CD14-positive monocyte (primary cell): ENCODE measurements at regions not wholly inside any gene's neighbourhood (a gene's known extent, or its start where the extent isn't known, plus 50 kb on each side); places are given as distances from the start of the nearest gene placed in this dataset.

Experiments used
- DNase-seq, 3 donors: peaks; one replicate each; pipeline ENCODE4 v3.0.0-alpha.2; 2011 to 2022
- H2AFZ ChIP-seq: 2 replicates; pipeline ENCODE4 v1.6.0; 2012; ENCODE audit warnings: mild to moderate bottlenecking, low read depth, low read length, inconsistent platforms; ENCODE audit not compliant: insufficient read depth, poor library complexity, severe bottlenecking
- H3K27ac ChIP-seq, 2 donors: 1 replicate in 1 of 2; 2 replicates in 1 of 2; pipeline ENCODE4 v1.5.1; 2012 to 2013; ENCODE audit warnings: low read length in 2 of 2, control low read depth in 1 of 2, inconsistent platforms in 1 of 2, low read depth in 1 of 2, mild to moderate bottlenecking in 1 of 2
- H3K27me3 ChIP-seq, 2 donors: one replicate each; pipeline versions ENCODE4 v1.6.0 to v1.6.1; 2011 to 2013; ENCODE audit warnings: low read length in 2 of 2; ENCODE audit not compliant: control insufficient read depth in 2 of 2, insufficient read depth in 2 of 2
- H3K36me3 ChIP-seq, 2 donors: replicated peaks in 1 of 2; 1 replicate in 1 of 2; 2 replicates in 1 of 2; pipeline versions ENCODE4 v1.5.1 to v1.6.1; 2012 to 2013; ENCODE audit warnings: low read length in 2 of 2, control low read depth in 1 of 2, inconsistent platforms in 1 of 2, mild to moderate bottlenecking in 1 of 2; ENCODE audit not compliant: insufficient read depth in 2 of 2, control insufficient read depth in 1 of 2
- H3K4me1 ChIP-seq, 2 donors: 1 replicate in 1 of 2; 2 replicates in 1 of 2; pipeline versions ENCODE4 v1.5.1 to v1.6.1; 2012 to 2013; ENCODE audit warnings: low read length in 2 of 2, control low read depth in 1 of 2, inconsistent platforms in 1 of 2, mild to moderate bottlenecking in 1 of 2, moderate library complexity in 1 of 2; ENCODE audit not compliant: insufficient read depth in 2 of 2, control insufficient read depth in 1 of 2
- H3K4me2 ChIP-seq: replicated peaks from 2 replicates; pipeline ENCODE3; 2012; ENCODE audit warnings: low read length, moderate library complexity, mild to moderate bottlenecking; ENCODE audit not compliant: poor library complexity, severe bottlenecking; ENCODE audit errors: extremely low read depth
- H3K4me3 ChIP-seq, 3 experiments: fragments of 200-600 bp in 1 of 3; sonication (generic) in 1 of 3; replicated peaks in 1 of 3; 1 replicate in 2 of 3; 2 replicates in 1 of 3; pipeline ENCODE4 v1.5.1; 2011 to 2013; ENCODE audit warnings: low read length in 3 of 3, mild to moderate bottlenecking in 3 of 3, control low read depth in 2 of 3, low read depth in 2 of 3, inconsistent platforms in 1 of 3, moderate library complexity in 1 of 3
- H3K79me2 ChIP-seq: 2 replicates; pipeline ENCODE4 v1.6.0; 2012; ENCODE audit warnings: mild to moderate bottlenecking, control low read depth, inconsistent platforms, low read length, moderate library complexity; ENCODE audit not compliant: insufficient read depth
- H3K9ac ChIP-seq: 2 replicates; pipeline ENCODE4 v1.6.0; 2017; ENCODE audit warnings: low read length, mild to moderate bottlenecking; ENCODE audit not compliant: insufficient read depth, poor library complexity, severe bottlenecking
- H3K9me3 ChIP-seq, 2 donors: replicated peaks in 1 of 2; 1 replicate in 1 of 2; 2 replicates in 1 of 2; pipeline versions ENCODE4 v1.5.1 to v1.6.1; 2012 to 2013; ENCODE audit warnings: low read length in 2 of 2, control low read depth in 1 of 2; ENCODE audit not compliant: control insufficient read depth in 1 of 2, insufficient read depth in 1 of 2
- H4K20me1 ChIP-seq: 2 replicates; pipeline ENCODE4 v1.6.0; 2012; ENCODE audit warnings: mild to moderate bottlenecking, low read length, control low read depth, moderate library complexity; ENCODE audit not compliant: insufficient read depth
- H3K27ac Mint-ChIP-seq, 7 donors: one replicate each; pipeline ENCODE4 v1.8.0; 2020; ENCODE audit warnings: mild to moderate bottlenecking in 7 of 7, mixed read lengths in 7 of 7, moderate library complexity in 6 of 7, inconsistent platforms in 2 of 7
- H3K27me3 Mint-ChIP-seq, 3 donors: one replicate each; pipeline ENCODE4 v1.8.0; 2021 to 2022; ENCODE audit warnings: low read depth in 3 of 3, mild to moderate bottlenecking in 3 of 3, mixed read lengths in 3 of 3, moderate library complexity in 3 of 3, inconsistent platforms in 1 of 3
- H3K36me3 Mint-ChIP-seq, 2 donors: one replicate each; pipeline ENCODE4 v1.8.0; 2020; ENCODE audit warnings: mixed read lengths in 2 of 2, inconsistent platforms in 1 of 2, mild to moderate bottlenecking in 1 of 2
- H3K4me1 Mint-ChIP-seq: one replicate; pipeline ENCODE4 v1.8.0; 2020; ENCODE audit warnings: mild to moderate bottlenecking, mixed read lengths
- H3K4me3 Mint-ChIP-seq, 2 donors: one replicate each; pipeline ENCODE4 v1.8.0; 2020; ENCODE audit warnings: mild to moderate bottlenecking in 2 of 2, mixed read lengths in 2 of 2, moderate library complexity in 1 of 2
- H3K9me3 Mint-ChIP-seq, 7 donors: one replicate each; pipeline ENCODE4 v1.8.0; 2020 to 2022; ENCODE audit warnings: mixed read lengths in 7 of 7, mild to moderate bottlenecking in 6 of 7, moderate library complexity in 6 of 7, inconsistent platforms in 2 of 7
- WGBS: methylation state at CpG from one replicate; pipeline ENCODE4 v1.1.5; 2013; ENCODE audit warnings: missing lambda C conversion rate; ENCODE audit not compliant: insufficient coverage; 5-methylcytosine and 5-hydroxymethylcytosine counted together
- intact Hi-C, 2 donors: fragments of 100-400 bp; cut with micrococcal nuclease; formaldehyde crosslinking; loops; one replicate each; pipeline versions ENCODE4 v1.15.0 to v1.15.1; 2023
- TF ChIP-seq, protein P1 (sequence below): fragments of 200-600 bp; IDR thresholded peaks from one replicate; pipeline ENCODE4 v1.8.0; 2022; ENCODE audit warnings: antibody characterized with exemption, mild to moderate bottlenecking

DNA sequence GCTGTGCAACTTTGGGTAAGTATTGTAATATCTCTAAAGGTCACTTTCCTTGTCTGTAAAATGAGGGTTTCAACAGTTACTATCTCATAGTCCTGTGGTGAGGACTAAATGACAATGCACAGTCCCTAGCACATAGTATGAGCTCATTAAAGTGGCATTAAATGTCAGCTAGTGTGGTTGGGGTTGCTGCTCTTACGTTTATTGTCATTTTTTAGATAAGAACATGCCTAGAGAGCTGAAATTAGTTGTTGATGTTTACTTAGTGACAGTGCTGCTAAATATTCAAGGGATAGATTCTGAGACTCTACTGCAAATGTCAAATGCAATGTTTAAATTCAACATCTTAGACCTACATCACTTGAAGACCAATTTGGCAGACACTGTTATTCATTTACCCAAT is 356.1 kb upstream of the ETAA1 start:
- Histone ChIP-seq H3K9me3 (peaks cover 0 to 3% of the 10 kb centered on the region in 2 donors), H3K4me1 (no peaks in the 10 kb centered on the region), H2AFZ (no peak overlapping the region), H3K9ac (no peak overlapping the region), H3K36me3 (no peaks in the 10 kb centered on the region), H4K20me1 (no peaks in the 10 kb centered on the region), H3K4me2 (no peak overlapping the region), H3K27me3 (no peaks in the 10 kb centered on the region), H3K79me2 (no peaks in the 10 kb centered on the region), H3K27ac (no peak overlapping the region), H3K4me3 (no peak overlapping the region)
- Mint-ChIP-seq H3K4me1 (no peaks in the 10 kb centered on the region), H3K36me3 (no peaks in the 10 kb centered on the region), H3K9me3 (peaks cover 0 to 9% (median 3%) of the 10 kb centered on the region in 7 donors), H3K27me3 (peaks cover 0 to 4% (median 0%) of the 10 kb centered on the region in 3 donors), H3K27ac (no peak overlapping the region), H3K4me3 (no peak overlapping the region)
- no CpG with 5 or more reads among the region's 1 CpG for WGBS
- intact Hi-C loops: no loop called here
- TF ChIP-seq, protein P1, sequence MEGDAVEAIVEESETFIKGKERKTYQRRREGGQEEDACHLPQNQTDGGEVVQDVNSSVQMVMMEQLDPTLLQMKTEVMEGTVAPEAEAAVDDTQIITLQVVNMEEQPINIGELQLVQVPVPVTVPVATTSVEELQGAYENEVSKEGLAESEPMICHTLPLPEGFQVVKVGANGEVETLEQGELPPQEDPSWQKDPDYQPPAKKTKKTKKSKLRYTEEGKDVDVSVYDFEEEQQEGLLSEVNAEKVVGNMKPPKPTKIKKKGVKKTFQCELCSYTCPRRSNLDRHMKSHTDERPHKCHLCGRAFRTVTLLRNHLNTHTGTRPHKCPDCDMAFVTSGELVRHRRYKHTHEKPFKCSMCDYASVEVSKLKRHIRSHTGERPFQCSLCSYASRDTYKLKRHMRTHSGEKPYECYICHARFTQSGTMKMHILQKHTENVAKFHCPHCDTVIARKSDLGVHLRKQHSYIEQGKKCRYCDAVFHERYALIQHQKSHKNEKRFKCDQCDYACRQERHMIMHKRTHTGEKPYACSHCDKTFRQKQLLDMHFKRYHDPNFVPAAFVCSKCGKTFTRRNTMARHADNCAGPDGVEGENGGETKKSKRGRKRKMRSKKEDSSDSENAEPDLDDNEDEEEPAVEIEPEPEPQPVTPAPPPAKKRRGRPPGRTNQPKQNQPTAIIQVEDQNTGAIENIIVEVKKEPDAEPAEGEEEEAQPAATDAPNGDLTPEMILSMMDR: no peak
- no peak for DNase-seq

GRCh38 chr2:67043781-67044478 is 353.2 kb upstream of the ETAA1 start:
- no peak overlapping the region for H2AFZ ChIP-seq
- no peak overlapping the region for H3K9ac ChIP-seq
- Mint-ChIP-seq H3K9me3 (peaks cover 0 to 7% (median 2%) of the 10 kb centered on the region in 7 donors), H3K27me3 (peaks cover 0 to 4% (median 0%) of the 10 kb centered on the region in 3 donors), H3K27ac (no peak overlapping the region), H3K36me3 (no peaks in the 10 kb centered on the region), H3K4me3 (no peak overlapping the region), H3K4me1 (no peaks in the 10 kb centered on the region)
- no peaks in the 10 kb centered on the region for H3K36me3 ChIP-seq
- intact Hi-C loops: no loop called here
- no peak overlapping the region for H3K27ac ChIP-seq
- no peak for DNase-seq
- no peak overlapping the region for H3K4me2 ChIP-seq
- H3K4me1 ChIP-seq: no peaks in the 10 kb centered on the region
- H3K4me3 ChIP-seq: no peak overlapping the region
- no peaks in the 10 kb centered on the region for H3K9me3 ChIP-seq
- H4K20me1 ChIP-seq: no peaks in the 10 kb centered on the region
- H3K79me2 ChIP-seq: no peaks in the 10 kb centered on the region
- TF ChIP-seq, protein P1: no peak
- no peaks in the 10 kb centered on the region for H3K27me3 ChIP-seq
- 100% methylated on average over 1 of the region's 3 CpGs for WGBS
